ENCODE measurements at regions not wholly inside any gene's neighbourhood (a gene's known extent, or its start where the extent isn't known, plus 50 kb on each side); places are given as distances from the start of the nearest gene placed in this dataset.

- TF ChIP-seq SUZ12 (IDR thresholded peaks at IDR 0.05; ENCODE audit: low read length) = no peak
- no peak for TF ChIP-seq E2F6 (IDR thresholded peaks at IDR 0.05)
Observed at GRCh38 chr20:4555188-4555890, 130.9 kb upstream of the PRNP start (continued).

Measured in H1 (cell line).